Ishikawa (cell line): ENCODE measurements at regions not wholly inside any gene's neighbourhood (a gene's known extent, or its start where the extent isn't known, plus 50 kb on each side); places are given as distances from the start of the nearest gene placed in this dataset.

ENCODE experiments used
- CEBPB ChIP-seq: IDR thresholded peaks from 2 replicates; pipeline ENCODE4 v1.6.1; 2012
- CREB1 ChIP-seq: IDR thresholded peaks from 2 replicates; pipeline ENCODE4 v1.6.1; 2012; ENCODE audit warnings: low read depth
- EGR1 ChIP-seq: IDR thresholded peaks from 2 replicates; pipeline ENCODE4 v1.6.1; 2012
- EP300 ChIP-seq: IDR thresholded peaks from 2 replicates; pipeline ENCODE4 v1.6.1; 2012; ENCODE audit warnings: borderline replicate concordance
- FOXM1 ChIP-seq: IDR thresholded peaks from 2 replicates; pipeline ENCODE4 v1.6.1; 2012; ENCODE audit warnings: low read depth, borderline replicate concordance
- NFIC ChIP-seq: IDR thresholded peaks from 2 replicates; pipeline ENCODE4 v1.6.1; 2012
- RAD21 ChIP-seq: IDR thresholded peaks from 2 replicates; pipeline ENCODE4 v1.6.1; 2012; ENCODE audit warnings: low read depth
- TAF1 ChIP-seq: IDR thresholded peaks from 2 replicates; pipeline ENCODE4 v1.6.1; 2012; ENCODE audit warnings: low read depth, mild to moderate bottlenecking
- TCF12 ChIP-seq: IDR thresholded peaks from 2 replicates; pipeline ENCODE4 v1.6.1; 2012; ENCODE audit warnings: low read depth
- TEAD4 ChIP-seq: IDR thresholded peaks from 2 replicates; pipeline ENCODE4 v1.6.1; 2012
- YY1 ChIP-seq: IDR thresholded peaks from 2 replicates; pipeline ENCODE4 v1.6.1; 2012; ENCODE audit warnings: low read depth
- ZBTB7A ChIP-seq: IDR thresholded peaks from 2 replicates; pipeline ENCODE4 v1.6.1; 2012; ENCODE audit warnings: low read depth
- TF ChIP-seq, protein P1 (sequence below): IDR thresholded peaks from 2 replicates; pipeline ENCODE4 v1.6.1; 2012
- TF ChIP-seq, protein P2 (sequence below): IDR thresholded peaks from 2 replicates; pipeline ENCODE4 v1.6.1; 2012
- TF ChIP-seq, protein P3 (sequence below): IDR thresholded peaks from 2 replicates; pipeline ENCODE4 v1.6.1; 2012; ENCODE audit warnings: low read depth, mild to moderate bottlenecking

DNA sequence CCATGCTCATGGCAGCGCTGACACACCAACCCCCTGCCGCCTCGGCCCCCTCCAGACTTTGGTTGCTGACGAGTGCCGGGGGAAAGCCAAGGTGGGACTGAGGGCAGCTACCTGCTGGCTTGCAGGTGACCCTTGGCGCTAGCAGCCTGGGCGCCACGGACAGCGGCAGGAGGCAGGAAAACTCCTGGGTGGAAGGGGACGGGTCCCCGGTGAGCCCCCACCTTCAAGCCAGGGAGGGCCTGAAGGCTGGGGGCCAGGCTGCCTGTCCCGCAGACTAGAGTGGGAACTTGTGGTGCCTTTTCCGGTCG is 226.7 kb downstream of the OTOR start:
- TF ChIP-seq, protein P1, sequence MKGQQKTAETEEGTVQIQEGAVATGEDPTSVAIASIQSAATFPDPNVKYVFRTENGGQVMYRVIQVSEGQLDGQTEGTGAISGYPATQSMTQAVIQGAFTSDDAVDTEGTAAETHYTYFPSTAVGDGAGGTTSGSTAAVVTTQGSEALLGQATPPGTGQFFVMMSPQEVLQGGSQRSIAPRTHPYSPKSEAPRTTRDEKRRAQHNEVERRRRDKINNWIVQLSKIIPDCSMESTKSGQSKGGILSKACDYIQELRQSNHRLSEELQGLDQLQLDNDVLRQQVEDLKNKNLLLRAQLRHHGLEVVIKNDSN, result no peak
- no peak for TF ChIP-seq TCF12
- TF ChIP-seq EGR1, result no peak
- TF ChIP-seq NFIC, result no peak
- no peak for TF ChIP-seq TAF1
- TF ChIP-seq, protein P2, sequence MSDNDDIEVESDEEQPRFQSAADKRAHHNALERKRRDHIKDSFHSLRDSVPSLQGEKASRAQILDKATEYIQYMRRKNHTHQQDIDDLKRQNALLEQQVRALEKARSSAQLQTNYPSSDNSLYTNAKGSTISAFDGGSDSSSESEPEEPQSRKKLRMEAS, result no peak
- TF ChIP-seq FOXM1, result no peak
- TF ChIP-seq ZBTB7A, result no peak
- no peak for TF ChIP-seq RAD21
- no peak for TF ChIP-seq EP300

DNA sequence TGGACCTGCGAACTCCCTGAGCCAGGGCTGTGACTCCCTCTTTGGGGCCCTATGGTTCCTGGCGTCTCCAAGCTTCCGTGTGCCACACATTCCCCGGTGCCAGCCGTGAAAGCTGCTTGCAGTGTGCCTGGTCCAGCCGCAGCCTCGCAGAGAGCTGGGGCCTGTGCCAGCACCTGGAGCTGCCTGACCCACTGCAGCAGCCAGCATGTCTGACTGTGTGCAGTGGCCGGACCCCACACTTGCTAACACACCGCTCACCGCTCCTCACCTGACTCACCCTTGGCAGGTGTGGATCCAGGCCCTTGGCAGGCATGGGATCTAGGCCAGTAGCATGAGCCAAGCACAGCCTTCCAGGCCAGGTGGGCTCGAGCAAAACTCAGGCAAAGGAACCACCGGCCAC is 227.5 kb downstream of the OTOR start:
- TF ChIP-seq FOXM1 (no peak), TAF1 (no peak), EP300 (no peak), TEAD4 (no peak), YY1 (no peak)
- TF ChIP-seq, protein P1, result no peak

DNA sequence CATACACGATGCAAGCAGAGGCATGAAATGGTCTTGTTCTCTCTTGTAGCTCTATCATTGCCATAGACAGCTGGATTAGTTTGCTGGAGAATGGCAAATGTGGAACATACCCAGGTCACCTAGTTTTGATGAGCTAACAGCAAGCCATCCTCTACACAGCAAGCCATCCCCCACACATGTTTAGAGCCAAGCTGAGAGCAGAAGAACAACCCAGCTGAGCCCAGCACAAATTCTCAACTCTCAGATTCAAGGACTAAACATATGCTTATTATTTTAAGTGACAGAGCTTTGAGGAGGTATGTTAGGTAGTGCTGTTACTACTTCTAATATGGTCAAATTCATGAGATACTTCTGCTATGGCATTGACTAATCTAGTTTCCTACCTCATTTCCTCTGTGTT is 230.3 kb downstream of the OTOR start:
- TF ChIP-seq, protein P1, result no peak
- TF ChIP-seq ZBTB7A (no peak), TEAD4 (no peak), EP300 (no peak), NFIC (no peak), TCF12 (no peak), CREB1 (no peak), YY1 (no peak)

DNA sequence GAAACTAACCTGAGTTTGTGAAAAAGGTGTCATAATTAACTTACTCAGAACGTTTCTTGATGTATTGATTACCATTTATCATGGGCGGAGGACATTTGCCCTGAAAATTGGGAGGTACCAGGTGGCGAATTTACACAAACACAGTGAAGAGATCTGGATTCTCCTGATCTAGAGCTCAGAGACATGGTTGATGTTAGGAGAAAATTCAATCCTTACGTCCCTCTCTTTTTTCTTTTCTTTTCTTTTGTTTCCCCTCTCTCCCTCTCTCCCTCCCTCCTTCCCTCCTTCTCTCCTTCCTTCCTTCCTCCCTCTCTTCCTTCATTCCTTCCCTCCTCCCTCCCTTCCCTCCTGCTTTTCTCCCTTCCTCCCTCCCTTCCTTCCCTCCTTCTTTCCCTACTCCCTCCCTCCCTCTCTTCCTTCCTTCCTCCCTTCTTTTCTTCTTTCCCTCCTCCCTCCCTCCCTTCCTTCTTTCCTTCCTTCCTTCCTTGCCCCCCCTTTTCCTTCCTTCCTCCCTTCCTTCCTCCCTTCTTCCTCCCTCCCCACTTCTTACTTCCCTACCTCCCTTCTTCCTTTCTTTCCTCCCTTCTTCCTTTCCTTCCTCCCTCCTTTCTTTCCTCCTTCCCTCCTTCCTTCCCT is 234.1 kb downstream of the OTOR start:
- no peak for TF ChIP-seq NFIC
- TF ChIP-seq, protein P1, result no peak
- no peak for TF ChIP-seq YY1
- no peak for TF ChIP-seq CEBPB
- TF ChIP-seq RAD21, result no peak
- no peak for TF ChIP-seq TEAD4
- no peak for TF ChIP-seq TCF12
- TF ChIP-seq, protein P3, sequence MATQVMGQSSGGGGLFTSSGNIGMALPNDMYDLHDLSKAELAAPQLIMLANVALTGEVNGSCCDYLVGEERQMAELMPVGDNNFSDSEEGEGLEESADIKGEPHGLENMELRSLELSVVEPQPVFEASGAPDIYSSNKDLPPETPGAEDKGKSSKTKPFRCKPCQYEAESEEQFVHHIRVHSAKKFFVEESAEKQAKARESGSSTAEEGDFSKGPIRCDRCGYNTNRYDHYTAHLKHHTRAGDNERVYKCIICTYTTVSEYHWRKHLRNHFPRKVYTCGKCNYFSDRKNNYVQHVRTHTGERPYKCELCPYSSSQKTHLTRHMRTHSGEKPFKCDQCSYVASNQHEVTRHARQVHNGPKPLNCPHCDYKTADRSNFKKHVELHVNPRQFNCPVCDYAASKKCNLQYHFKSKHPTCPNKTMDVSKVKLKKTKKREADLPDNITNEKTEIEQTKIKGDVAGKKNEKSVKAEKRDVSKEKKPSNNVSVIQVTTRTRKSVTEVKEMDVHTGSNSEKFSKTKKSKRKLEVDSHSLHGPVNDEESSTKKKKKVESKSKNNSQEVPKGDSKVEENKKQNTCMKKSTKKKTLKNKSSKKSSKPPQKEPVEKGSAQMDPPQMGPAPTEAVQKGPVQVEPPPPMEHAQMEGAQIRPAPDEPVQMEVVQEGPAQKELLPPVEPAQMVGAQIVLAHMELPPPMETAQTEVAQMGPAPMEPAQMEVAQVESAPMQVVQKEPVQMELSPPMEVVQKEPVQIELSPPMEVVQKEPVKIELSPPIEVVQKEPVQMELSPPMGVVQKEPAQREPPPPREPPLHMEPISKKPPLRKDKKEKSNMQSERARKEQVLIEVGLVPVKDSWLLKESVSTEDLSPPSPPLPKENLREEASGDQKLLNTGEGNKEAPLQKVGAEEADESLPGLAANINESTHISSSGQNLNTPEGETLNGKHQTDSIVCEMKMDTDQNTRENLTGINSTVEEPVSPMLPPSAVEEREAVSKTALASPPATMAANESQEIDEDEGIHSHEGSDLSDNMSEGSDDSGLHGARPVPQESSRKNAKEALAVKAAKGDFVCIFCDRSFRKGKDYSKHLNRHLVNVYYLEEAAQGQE, result no peak
- TF ChIP-seq, protein P2, result no peak
- TF ChIP-seq EGR1, result no peak
- no peak for TF ChIP-seq ZBTB7A
- no peak for TF ChIP-seq CREB1
- TF ChIP-seq EP300, result no peak
- TF ChIP-seq FOXM1, result no peak
- TF ChIP-seq TAF1, result no peak

DNA sequence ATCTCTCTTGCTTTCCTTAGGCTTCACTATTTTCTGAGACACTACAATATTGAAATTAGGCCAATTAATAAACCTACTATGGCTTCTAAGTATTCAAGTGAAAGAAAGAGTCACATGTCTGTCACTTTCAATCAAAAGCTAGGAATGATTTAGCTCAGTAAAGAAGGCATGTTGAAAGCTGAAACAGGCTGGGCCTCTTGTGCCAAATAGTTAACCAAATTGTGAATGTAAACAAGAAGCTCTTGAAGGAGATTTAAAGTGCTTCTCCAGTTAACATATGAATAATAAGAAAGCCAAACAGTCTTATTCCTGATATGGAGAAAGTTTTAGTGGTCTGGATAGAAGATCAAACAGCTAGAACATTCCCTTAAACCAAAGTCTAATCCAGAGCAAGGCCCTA is 236.3 kb downstream of the OTOR start:
- TF ChIP-seq CREB1 (no peak), CEBPB (no peak), FOXM1 (no peak), ZBTB7A (no peak), TEAD4 (no peak), YY1 (no peak), RAD21 (no peak), TAF1 (no peak)
- TF ChIP-seq, protein P1, result no peak
- TF ChIP-seq, protein P2, result no peak

DNA sequence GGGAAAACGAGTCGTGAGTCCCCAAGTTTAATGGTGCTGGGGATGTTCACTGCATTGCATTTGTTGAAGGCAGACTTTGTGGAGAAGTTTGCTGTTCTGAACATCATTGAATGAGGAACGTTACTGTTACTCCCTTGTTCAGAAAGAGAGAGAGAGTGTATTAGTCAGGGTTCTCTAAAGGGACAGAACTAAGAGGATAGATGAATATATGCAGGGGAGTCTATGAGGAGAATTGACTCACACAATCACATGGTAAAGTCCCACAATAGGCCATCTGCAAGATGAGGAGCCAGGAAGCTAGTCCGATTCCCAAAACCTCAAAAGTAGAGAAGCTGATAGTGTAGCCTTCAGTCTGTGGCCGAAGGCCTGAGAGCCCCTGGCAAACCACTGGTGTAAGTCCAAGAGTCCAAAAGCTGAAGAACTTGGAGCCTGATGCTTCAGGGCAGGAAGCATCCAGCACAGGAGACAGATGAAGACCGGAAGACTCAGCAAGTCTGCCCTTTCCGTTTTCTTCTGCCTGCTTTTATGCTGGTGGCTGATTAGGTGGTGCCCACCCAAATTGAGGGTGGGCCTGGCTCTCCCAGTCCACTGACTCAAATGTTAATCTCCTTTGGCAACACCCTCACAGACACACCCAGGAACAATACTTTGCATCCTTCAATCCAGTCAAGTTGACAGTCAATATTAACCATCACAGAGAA is 223.5 kb upstream of the PCSK2 start:
- TF ChIP-seq, protein P3, result no peak
- TF ChIP-seq TEAD4, result no peak
- TF ChIP-seq CREB1, result no peak
- TF ChIP-seq EP300, result no peak
- TF ChIP-seq, protein P2, result no peak
- no peak for TF ChIP-seq FOXM1
- no peak for TF ChIP-seq YY1
- no peak for TF ChIP-seq NFIC
- TF ChIP-seq TCF12, result no peak
- TF ChIP-seq CEBPB, result no peak
- TF ChIP-seq TAF1, result no peak
- no peak for TF ChIP-seq RAD21
- no peak for TF ChIP-seq ZBTB7A
- TF ChIP-seq, protein P1, result no peak
- no peak for TF ChIP-seq EGR1
